ENCODE measurements at regions not wholly inside any gene's neighbourhood (a gene's known extent, or its start where the extent isn't known, plus 50 kb on each side); places are given as distances from the start of the nearest gene placed in this dataset.

DNA sequence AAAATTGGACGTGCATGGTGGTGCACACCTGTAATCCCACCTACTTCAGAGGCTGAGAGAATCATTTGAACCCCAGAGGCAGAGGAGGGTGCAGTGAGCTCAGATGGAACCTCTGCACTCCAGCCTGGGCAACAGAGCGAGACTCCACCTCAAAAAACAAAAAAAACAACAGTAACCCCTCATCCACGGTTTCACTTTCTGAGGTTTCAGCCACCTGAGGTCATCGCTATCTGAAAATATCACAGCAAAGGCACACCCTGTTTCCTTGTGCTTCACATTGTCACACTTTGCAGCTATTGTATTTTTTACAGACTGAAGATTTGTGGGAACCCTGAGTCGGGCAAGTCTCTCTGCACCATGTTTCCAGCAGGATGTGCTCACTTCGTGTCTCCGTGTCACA, 54.1 kb upstream of the FOXQ1 start:
- no peak for DNase-seq

DNA sequence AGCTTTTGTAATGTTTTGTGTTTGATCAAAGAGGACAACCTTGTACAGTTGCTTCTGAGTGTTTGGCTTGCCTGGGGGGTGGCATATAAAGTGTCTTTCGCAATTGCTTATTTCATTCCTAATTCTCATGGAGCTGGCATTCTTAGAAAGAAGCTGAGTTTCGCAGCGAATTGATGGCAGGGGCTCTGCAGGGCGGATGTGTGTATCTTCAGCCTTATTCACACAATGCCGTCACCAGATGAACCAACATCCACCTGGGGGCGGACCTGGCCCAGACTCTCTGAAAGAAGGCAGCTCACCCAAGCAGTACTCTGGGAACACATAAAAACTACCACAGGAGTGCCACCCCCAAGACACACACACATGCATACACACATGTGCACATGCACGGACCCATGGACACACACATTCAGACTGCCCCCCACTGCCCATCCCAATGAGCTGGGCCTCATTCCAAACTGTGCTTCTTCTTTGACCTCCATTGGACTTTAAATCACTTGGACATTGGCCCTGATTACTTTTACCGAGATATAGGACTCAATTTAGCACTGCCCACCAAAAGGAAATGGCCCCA, 55.4 kb upstream of the FOXQ1 start:
- no peak for DNase-seq

DNA sequence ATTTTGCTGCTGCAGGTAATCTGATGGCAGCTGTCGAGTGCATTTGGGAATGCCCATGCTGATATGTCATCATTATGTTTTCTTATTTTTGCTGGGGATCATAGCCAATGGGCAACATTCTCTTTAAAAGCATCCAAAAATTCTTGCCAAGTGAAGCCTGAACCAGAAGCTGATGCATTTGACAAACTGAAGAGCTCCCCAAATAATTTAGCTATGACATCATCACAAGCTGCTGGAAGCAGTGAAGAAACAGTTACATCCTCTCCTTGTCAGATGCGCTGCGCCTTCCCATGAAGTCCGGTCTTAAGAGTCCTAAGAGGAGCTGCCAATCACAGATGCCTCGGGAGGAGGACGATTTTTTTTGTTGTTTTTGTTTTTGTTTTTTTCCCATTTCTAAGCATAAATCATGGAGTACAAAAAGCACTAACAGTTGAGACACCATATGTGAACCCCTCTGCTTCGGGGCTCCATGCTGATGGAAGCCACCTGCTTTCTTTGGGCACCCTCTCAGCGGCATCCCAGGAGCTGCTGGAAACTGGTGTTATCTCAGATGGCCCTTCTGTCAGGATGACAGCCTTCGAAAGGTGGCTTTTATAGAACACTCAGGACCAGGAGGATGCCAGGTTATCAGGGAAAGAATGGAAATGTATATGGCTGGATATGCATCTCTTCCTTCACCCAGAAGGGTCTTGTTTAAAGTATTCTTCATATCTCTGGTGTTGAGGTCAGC, 56.1 kb upstream of the FOXQ1 start:
- DNase-seq = no peak

DNA sequence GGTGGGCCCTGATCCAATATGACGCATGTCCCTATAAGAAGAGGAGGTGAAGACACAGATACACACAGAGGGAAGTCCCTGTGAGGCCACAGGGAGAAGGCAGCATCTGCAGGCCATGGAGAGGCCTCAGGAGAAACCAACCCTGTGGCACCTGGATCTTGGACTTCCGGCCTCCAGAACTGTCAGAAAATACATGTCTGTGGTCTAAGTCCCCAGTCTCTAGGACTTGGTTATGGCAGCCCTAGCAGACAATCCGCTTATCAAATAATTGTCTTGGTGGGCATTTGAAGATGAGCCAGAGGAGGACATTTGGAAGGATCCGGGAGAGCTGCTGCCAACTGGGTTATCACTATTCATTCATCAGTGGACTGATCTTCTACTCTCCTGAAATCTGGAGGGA, 57.6 kb upstream of the FOXQ1 start:
- DNase-seq = no peak

DNA sequence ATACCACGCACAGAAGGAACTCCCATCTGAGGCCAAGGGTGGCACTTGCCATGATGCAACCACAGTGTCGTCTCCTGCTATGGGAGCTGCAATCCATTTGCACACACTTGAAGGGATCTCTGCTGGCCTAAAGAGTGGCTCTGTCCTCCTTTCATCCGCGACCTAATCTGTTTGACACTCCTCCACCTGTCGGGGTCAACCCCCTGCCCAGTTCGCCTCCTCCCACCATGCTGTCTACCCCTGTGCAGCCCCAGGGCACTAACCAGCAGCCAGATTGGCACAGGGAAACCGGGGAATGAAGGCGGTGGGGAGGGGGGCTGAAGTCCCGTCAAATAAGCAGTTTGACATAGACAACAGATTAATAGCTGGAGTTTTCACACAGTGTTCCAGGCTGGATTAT, 58.1 kb upstream of the FOXQ1 start:
- no peak for DNase-seq

DNA sequence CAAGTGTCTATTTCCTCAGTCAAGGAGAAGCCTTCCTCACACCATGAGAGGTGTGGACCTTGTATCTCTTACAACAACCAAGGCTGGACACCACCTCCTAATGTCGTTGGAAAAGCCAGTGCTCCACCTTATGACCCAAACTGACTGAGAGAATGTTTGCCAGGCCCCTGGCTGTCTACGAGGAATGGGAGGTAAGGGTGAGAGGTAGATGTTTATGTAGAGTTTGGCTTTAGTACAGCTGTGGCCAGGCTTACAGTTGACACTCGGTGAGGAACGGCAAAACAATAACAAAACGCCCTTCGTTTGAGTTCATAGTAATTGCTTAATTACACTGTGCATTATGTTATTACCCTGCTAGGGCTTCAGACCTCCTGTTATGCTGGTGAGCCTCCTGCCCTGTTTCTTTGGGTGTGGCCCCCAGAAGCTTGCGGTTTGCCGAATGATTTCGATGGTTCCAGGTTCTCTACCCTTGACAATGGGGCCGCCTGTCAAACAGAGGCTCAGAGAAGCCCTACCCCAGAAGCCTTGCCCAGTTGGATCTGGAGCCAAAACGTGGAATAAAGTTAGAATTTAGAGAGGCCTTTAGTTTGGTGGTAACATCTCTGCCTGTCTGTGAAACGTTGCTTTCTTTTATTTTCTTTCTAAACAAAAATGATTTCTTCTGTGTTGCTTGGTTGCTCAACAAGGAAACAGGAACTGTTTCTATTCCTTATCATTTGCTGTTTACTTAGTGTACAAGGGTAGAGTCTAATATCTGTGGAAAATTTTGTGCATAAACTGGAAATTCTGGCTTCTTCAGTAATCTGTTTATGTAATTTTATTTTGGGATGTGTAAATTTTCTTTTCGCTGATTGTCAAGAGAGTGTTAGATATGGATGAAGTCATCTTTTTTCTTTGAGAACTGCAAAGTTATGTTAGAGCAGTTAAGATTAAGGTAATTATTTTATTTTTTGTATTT, 60.4 kb upstream of the FOXQ1 start:
- DNase-seq = no peak

DNA sequence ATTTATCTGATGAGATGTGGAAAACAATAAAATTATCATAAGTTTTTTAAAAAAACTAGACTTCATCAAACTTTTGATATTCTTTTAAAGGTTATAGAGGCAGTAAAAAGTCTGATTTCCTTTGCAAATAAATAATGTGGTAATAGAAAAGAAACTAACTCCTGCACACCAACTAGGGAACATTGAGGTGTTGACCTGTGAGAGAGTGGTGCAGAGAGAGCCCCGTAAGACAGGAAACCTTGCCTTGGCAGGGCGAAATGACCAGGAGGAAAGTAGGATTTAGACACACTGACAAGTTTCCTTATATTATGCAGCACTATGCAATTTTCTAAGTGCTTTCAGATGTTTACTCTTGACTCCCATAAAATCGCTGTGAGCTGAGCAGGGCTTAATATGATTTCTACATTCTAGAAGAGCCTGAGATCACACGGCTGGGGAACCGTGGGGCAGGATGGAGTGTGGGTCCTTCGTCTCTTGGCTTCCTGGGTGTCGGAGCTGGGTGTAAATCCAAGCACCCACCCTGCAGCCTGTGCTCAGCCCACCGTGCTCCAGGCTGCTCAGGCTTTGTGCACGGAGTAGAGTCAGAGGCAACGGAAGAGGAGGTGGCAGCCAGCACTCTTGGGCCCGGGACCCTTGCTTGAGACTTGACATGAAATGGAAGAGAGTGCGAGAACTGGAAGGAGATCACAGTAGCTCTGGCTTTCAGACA, 61.3 kb upstream of the FOXQ1 start:
- no peak for DNase-seq

DNA sequence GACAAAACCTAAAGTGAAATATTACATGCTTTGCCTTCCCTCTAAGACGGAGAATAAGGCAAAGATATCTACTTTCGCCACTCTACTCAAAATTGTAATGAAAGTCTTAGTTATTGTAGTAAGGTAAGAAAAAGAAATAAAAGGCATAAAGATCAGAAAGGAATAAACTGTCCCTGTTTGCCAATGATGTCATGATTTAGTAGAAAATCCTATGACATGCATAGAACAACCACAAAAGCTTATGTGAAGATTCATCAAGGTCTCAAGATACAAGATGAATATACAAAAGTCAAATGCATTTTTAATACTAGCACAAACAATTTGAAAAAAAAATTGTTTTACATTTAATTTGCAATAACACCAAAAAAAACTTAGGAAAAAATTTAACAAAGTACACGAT, 64.0 kb upstream of the FOXQ1 start:
- DNase-seq = no peak

DNA sequence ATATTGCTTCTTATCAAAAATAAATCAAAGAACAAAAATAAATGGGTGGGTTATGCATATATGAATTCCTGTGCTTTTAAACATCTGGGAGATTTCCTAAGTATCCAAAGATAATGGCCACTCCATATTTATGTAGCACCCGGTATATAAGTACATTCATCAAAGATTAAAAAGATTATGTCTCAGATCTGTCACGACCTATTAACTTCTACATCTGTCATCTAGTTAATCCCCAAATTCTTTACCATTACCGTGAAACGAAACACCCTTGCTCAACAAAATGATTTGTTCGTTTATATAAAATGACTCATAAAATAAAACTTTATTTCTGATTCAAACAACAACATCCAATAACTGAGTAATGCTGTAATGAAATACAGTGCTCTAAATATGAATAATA, 64.8 kb upstream of the FOXQ1 start:
- DNase-seq = no peak

DNA sequence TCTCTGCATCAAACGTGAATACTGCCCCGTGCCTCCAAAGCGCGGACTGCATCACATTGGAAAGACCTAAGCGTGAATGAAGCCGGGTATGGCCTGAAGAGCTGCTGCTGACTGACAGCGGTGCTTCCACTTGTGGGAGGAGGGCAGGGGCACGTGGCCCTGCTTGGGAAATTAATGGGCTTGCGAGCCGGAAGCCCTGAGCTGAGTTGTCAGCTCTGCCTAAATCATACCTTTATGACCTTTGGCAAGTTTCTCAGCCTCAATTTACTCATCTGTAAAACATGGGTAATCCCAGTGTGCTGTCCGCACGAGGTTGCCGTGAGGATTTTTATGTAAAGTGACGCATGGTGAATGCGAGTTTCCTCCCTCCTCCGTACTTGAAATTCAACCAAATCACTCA, 67.0 kb upstream of the FOXQ1 start:
- DNase-seq = no peak

DNA sequence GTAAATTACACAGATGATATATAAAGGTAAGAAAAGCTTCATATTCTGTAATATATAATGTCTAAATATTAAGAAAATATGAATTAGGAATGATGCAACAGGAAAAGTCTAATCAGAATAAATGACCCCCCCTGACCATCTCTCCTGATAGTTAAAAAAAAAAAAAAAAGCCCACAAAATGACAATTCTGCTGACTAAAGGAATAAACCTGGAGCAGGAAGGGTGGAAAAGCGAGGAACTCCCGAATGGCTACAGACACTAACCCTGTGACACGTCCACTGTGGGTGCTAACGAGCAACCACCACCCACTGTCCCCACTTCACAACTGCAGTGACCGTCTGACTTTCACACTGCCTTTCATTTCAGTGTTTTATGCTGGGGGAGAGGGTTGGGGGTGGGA, 67.6 kb upstream of the FOXQ1 start:
- DNase-seq = no peak

DNA sequence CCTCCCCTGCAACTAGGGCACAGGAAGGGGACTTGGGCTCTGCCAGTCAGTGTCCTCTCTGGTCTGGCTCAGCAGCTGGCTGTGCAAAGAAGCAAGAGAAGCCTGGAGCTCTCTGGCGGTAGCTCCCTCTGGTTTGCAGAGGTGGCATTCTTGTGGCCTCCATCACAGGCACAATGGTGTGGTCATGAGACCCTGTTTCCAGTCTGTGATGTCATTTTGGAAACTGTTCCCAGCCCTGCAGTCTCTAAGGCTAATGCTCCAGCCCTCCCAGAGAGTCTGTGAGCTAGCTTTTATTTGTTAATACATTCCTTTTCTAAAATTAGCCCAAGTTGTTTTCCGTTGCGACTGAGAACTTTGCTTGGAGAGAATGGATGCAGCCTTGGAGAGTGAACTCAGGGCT, 69.5 kb upstream of the FOXQ1 start:
- DNase-seq = no peak

DNA sequence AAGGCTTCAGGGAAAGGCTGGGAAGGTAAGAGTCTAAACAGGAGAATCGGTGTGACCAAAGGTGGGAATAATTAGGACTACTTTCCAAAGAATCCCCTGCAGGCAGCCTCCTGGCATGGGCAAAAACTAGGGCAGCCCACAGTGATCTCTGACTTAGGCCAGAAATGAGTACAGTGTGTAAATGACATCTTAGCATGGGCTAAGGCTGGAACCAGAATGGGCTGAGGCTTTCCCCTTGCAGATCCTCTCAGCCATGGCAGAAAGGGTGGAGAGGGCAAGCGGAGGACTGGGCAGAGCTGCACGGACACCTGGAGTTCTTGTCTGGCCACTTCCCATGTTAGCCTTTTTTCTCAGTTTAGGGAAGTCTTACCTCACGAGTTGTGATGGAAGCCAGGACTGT, 69.9 kb upstream of the FOXQ1 start:
- DNase-seq = no peak

DNA sequence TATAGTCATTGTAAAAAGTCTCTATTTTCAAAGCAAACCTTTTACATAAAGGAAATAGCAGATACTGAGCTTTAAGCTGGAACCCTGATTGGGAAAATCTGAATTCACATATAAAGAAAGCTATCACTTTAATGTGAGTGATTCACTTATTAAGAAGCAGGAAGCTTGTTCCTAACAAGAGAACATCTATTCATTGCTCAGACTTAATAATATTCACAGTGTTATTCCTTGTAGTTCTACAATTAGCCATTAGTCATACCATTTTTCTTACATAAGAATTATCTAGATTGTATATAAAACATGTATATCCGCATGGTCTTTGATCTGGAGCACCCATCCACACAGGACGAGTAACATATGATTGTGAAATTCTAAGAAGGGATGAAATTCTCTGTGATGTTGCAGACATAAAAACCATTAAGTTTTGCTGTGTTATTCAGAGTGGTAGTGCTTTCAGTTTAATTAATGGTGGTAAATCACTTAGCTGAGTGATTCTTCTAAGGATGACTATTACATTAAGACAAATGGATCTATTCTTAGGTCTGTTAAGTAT, 71.1 kb upstream of the FOXQ1 start:
- no peak for DNase-seq

DNA sequence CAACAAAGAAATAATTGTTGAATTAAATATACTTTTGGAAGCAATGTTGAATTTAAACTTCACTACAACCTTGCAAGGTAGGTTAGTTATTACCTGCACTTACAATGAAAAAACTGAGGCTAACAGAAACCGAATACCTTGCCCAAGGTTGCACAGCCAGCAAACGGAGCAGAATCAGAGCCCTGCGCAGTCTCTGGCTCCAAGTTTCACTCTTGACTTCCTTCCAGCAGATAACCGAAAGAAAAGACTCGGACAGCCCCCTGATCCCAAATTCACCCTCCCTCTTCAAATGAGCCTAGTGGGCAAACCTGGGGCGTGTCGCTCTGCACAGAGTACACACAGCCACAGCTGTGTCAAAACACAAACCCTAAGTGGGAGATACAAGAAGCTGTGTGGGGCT, 72.1 kb upstream of the FOXQ1 start:
- no peak for DNase-seq

DNA sequence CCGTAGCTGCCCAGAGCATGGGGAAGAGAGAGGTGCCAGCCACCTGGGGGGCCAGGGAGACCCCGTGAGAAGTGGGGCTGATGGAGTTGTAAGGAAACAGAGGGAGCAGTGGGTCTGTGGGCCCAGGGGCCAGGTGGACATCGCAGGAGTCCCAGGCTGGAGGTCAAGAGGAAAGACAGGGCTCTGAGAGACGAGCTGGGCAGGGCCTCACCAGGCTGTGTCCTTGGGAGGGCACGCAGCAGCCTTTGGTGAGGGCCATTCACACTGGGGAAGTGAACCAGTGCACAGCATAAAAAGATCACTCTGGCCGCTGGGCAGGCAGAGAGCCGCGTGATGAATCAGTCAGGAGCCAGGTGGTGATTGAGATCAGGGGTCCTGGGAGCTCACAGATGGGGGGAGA, 73.9 kb upstream of the FOXQ1 start:
- DNase-seq = no peak

DNA sequence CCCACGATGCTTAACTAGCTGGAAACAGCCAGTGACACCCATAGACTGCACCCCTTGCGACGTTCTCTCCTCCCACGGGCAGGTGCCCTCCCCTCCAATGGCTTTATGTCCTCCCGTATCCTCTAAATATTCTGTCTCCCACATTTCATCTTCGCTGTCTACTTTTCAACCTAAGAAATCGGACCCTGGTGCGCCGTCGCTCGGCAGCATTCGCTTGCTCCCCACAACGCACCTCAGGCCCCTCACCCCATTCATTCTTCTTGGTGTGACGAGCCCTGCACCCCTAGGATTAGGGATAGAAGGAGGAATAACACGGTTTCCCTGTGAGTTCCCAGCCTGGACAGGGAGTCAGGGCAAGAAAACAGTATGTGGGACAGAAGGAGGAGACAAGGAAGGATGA, 74.3 kb upstream of the FOXQ1 start:
- no peak for DNase-seq

DNA sequence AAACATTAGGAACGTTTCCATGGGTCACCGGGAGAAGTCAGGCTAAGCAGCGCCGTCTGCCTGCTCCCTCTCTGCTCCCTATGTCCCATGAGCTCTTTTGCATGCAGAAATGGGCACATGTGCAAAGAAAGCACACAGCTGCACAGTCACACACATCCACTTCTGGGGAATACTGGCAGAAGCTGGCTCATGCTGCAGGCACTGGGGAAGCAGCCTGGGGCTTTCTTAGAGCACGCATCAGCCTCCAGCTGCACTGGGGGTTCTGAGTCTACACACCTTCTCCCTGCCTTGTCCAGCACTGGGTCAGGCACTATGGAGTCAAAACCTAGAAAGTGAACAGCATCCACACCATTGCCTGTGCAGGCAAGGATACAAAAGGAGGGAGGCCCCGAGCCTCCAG, 76.1 kb upstream of the FOXQ1 start:
- DNase-seq = no peak

DNA sequence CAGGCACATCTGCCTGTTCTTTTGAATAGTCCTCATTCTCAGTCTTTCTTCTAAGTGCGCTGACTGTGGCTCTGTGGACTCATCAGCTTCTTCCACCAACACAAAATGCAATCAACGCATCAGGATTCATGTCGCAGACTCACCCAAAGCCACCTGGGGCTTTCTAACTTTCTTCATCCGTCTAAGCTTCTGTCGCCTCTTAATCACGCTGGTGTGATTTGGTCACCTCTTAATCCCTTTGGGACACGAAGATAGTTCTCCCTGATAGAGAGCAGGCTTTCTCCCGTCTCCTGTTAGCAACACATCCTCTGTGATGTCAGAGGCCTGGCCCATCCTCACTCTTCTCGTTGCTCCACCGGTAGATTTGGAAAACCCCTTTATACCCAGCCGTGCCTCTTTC, 78.0 kb upstream of the FOXQ1 start:
- DNase-seq = no peak

DNA sequence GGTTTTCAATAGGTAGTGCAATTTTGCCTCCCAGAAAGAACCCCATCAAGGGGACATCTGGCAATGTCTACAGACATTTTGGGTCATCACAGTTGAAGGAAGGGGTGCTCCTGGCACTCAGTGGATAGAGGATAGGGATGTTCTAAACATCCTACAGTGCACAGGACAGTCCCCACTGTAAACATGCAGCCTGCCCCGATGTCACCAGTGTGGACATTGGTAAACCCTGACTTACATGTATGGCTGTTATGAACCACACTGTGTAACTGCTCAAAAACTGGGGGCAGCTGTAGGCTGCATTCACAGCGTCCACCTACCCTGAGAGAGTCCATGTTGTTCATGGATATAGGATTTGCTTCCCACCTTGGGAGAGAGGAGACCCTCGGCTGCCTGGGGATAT, 79.3 kb upstream of the FOXQ1 start:
- no peak for DNase-seq

DNA sequence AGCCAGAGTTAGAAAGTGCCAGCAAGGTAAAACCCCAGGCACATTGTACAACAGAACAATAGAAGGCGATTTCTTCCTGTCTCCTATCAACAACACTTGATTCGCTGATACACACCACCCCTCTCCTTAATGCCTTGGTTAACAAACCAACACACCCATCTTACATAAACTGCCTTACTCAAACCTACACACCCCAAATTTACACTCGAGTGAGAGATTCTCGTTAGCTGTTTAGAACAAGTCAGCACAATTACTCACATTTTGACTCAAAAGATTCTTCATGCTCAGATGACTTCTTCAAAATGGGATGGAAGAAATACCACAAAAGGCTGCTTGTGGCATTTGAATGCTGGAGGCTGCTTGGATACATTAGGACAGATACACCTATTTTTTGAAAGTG, 80.0 kb upstream of the FOXQ1 start:
- no peak for DNase-seq
